ENCODE measurements at regions not wholly inside any gene's neighbourhood (a gene's known extent, or its start where the extent isn't known, plus 50 kb on each side); places are given as distances from the start of the nearest gene placed in this dataset.
A peak's percentile ranks its signal among the peaks of the same experiment; 100 is the strongest.

DNA sequence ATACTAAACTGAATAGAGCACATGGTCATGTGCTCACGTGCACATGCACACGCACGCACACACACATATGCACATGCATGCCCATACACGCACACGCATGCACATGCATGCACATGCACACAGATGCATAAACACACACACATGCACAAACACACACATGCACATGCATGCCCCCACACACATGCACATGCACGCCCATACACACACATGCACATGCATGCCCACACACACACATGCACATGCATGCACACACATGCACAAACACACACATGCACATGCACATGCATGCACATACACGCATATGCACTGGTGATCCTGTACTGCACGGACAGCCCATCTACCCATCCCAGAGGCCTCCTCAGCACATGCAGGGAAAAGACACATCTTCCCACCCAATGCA lies 426.6 kb downstream of the OCA2 start:
- DNase-seq (ENCODE audit: low read depth in 4 of 4, low spot score in 3 of 4) = no peak

DNA sequence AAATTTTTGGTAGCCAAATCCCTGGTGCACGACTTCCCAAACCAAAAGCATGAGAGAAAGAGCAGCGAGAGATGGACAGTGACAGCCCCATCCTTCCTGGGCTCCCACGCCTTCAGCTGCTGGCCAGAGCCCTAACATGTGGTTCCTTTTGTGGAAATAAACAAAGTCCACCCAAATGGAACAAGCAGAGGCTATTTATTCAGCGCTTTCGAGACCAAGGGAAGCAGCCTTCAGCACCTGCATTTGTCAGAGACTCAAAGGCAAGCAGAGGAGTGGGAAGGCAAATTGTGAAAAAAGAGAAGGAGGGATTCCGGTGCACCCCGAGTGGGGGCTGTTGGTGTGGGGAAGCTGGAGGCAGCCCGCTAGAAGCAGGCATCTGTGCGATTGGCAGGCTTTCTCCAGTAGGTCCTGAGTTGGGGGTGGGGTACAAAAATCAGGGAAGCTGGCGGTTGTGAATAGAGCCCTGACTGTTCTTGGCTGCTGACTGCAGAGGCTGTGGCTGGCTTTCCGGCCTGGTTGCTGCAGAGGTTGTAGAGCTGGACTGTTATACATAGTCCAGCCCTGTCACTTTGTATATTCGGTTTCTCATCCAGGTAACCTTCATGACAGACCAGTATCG lies 427.2 kb downstream of the OCA2 start:
- no peak for DNase-seq (ENCODE audit: low read depth in 4 of 4, low spot score in 3 of 4)

DNA sequence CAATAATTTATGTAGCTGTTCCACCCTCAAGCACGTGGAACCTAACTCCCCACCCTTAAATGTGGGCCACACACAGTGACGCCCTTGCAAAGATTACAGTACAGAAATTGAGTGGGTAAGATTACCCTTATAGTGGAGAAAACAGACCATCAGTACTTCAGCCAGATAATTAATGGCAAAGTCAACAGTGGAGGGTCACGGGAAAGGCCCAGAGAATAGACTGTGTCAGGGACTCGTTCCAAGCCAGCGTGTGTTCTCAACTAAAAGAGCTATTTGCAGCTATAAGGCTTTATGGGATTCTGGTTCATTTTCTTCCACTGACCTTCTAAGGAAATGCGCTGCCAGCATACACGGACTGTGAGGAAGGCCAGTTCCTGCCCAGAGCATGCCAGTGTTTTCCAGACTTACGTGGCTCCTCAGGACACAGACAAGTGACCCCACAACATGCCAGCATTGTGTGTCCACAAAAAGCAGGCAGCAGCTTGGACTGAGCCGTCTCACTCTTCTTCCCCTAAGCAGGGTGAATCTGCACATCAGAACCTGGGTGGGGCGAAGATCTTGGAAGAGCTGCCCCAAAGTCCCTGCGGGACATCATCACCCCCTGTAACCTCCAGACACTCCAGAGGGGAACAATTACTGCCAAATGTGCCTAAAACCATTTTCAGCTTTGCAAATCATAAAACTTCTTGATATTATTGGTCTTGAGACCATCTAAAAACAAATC lies 428.5 kb downstream of the OCA2 start:
- peak in 2 of 4 donors; percentile 52 to 68 for DNase-seq (ENCODE audit: low read depth in 4 of 4, low spot score in 3 of 4)

DNA sequence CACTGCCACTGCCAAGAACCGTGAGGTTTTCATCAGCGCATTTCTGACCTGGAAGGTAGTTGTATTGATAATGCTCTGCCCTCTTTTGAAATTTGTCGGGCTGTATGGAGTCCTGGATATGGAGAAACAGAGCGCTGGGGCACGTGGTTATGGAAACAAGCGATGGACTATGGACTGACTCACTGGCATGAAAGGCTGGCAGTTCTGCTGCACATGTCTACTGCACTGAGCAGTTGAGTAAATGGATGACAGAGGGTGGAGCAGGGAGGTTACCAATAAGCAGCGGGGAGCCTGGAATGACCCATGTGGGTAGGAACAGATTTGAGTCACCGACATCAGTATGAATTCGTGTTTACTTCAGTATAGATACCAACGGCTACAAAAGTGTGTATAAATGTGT lies 429.5 kb downstream of the OCA2 start:
- no peak for DNase-seq (ENCODE audit: low read depth in 4 of 4, low spot score in 3 of 4)

DNA sequence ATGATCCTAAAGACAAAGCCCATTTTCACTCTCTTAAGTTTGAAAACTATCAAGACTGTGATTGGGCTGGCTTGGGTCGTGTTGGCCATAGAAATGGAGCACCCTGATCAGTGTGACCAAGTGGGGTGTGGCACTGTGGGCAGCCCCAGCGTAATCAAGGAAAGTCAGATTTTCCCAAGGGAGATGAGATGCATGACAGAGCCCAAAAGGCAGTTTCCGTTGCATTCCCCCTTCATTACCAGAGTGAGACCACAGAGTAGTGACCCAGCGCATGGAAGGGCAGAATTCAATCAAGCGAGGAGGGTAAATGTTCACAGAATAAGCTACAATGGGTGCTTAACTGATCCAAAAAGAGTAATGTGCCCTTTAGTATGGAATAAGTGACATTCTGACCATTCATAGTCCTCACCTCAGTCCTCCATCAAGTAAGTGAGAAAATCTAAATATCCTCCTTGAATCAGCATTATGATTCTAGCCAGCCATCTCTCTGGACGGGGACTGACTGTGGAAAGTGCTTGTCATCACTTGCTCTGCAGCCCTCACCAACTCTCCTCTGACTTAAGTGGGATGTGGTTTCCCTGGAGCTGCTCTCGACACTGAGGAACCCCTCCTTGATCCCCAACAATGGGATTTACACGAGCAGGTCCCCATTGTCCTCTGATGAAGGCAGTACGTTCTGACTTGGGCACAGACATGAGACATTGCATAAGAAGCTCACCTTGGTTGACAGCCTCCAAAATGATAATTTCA lies 430.5 kb downstream of the OCA2 start:
- DNase-seq (ENCODE audit: low read depth in 4 of 4, low spot score in 3 of 4) = no peak

DNA sequence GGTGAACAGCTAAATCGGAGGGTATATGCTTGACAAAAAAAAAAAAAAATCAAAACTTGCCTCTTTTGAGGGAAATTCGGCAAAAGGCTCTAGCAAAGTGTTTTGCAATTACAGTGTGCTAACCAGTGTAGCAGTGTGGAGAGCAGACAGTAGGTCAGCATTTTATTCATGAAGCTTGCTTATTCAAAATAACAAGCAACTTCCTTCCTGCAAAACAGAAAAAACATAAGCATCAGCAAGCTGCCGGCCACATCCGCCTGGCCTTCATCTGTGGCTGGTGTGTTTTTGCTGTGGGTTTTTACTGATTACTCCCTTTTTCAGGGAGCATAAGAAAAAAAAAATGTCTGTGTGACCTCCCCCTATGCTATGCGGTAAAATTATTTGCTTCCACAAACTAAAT lies 434.1 kb downstream of the OCA2 start:
- DNase-seq (ENCODE audit: low read depth in 4 of 4, low spot score in 3 of 4) = no peak

DNA sequence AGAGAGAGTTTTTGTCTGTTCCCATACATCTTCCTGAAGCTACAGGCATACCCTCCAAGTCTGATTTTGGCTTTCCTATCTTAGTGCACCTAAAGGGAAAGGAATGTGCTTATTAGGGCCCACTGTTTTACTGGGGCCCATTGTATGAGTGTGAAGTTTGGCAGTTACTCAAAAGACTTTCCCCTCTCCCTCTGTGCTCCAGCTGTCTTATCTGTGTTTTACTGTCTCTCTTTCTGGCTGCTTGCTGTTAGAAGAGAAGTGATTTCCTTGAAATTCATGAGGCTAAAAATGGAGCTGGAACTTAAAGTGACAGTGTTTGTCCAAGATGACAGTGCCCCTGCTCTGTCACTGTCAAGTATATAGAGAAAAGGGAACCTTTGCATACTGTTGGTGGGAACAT lies 436.2 kb downstream of the OCA2 start:
- no peak for DNase-seq (ENCODE audit: low read depth in 4 of 4, low spot score in 3 of 4)

DNA sequence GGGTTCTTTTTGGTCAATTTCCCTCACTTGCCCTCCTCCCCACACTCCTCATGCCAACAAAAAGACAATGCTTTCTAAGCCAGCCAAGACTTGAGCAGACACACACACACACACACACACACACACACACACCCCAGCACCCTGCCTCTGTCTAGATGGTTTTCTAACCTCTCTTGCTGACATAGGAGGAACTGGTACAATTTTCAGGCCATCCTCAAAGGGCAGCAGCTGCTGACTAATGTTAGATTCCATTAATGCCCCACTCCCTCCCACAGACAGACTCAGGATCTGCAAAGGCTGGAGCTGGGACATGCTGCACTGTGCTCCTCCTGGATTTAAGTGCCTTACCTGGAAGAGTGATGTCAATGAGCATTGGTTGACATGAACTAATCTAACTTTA lies 438.4 kb downstream of the OCA2 start:
- no peak for DNase-seq (ENCODE audit: low read depth in 4 of 4, low spot score in 3 of 4)

DNA sequence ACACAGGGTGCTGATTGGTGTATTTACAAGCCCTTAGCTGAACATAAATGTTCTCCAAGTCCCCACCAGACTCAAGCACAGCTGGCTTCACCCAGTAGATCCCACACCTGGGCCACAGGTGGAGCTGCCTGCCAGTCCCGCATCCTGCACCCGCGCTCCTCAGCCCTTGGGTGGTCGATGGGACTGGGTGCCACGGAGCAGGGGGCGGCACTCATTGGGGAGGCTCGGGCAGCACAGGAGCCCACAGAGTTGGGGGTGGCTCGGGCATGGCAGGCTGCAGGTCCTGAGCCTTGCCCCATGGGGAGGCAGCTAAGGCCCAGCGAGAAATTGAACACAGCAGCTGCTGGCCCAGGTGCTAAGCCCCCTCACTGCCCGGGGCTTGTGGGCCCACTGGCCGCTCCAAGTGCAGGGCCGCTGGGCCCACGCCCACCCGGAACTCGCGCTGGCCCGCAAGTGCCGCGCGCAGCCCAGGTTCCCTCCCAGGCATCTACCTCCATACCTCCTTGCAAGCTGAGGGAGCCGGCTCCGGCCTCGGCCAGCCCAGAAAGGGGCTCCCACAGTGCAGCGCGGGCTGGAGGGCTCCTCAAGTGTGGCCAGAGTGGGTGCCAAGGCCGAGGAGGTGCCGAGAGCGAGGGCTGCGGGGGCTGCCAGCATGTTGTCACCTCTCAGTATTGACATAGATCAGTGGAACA lies 442.7 kb downstream of the OCA2 start:
- DNase-seq (ENCODE audit: low read depth in 4 of 4, low spot score in 3 of 4) = no peak

DNA sequence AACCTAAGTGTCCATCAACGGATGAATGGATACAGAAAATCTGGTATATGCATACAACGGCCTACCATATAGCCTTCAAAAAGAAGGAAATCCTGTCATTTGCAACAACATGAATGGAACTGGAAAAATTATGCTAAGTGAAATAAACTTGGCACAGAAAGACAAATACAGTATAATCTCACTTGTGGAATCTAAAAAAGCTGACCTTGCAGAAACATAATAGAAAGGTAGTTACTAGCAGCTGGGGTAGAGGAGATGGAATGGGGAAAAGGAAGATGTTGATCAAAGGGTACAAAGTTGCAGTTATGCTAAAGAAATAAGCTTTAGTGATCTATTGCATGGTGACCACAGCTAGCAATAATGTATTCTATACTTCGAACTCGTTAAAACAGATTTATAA lies 444.1 kb downstream of the OCA2 start:
- DNase-seq (ENCODE audit: low read depth in 4 of 4, low spot score in 3 of 4) = no peak

DNA sequence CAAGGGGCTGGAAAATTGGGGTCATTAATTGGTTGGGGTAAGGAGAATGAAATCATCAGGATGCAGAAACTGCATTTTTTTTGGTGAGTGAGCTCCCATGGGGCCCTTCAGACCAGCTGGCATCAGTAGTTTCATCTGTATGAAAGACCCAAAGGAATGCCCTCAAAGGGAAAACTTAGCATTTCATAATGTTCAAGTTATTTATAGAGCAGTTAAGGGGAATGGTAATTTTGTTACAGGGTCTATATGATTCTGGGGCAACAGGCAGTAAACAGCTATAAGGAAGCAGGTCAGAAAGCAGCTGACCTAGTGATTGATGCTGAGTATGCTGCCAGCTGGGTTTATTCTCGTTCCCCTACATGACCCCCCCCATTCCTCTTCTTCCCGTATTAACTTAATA lies 448.9 kb downstream of the OCA2 start:
- DNase-seq (ENCODE audit: low read depth in 4 of 4, low spot score in 3 of 4) = no peak

DNA sequence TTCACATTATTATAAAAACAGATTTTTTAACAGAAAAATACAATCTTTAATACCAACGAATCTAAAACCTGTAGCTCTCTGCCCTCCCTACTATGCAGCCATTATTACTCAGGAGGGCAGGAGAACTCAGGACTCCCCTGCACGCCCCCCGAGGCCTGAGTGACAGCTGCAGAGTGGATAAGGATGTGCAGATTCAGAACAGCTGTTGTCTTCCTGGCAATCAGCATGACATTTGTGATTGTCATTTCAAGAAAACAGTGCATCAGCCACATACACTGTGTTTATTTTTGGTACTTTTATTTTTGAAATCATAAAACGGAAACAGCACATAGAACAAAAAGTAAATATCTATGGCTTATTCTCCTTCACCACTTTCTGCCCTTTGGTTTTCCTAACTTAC lies 450.8 kb downstream of the OCA2 start:
- no peak for DNase-seq (ENCODE audit: low read depth in 4 of 4, low spot score in 3 of 4)

DNA sequence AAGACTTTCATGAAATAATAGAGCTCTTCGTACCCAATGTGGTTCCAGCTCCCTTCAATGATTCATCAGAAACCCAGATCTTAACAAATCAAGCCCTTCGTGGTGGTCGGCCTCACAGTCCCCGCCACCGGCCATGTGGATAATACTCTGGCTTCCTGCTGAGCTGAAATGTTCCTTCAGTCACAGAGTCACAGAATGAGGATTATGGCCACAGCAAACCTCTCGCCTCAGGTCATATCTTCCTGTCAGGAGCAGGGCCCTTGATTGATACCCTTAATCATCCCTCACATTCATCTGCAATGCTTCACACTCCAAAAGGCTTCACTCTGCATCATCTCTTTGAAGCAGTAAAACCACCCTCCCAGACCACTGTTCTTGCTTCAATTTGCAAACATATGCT lies 452.6 kb downstream of the OCA2 start:
- DNase-seq (ENCODE audit: low read depth in 4 of 4, low spot score in 3 of 4) = no peak

DNA sequence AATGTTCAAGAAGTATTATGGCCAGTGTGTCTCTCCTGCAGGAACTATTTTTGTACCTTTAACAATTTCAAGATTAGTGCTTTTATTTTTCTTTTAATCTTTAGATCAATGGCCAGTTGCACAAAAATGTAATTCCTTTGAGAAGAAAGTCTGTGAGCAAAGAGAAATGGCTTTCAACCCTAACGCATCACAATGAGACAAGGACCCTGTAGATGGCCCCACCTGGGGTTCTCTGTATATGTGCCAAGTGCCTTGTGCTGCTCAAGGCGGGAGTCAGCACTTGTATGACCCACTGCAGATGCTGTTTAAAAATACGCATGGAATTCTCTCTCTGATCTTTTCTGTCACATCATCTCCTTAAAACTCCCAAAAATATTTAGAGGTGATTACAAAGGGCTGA lies 453.4 kb downstream of the OCA2 start:
- DNase-seq (ENCODE audit: low read depth in 4 of 4, low spot score in 3 of 4) = no peak

DNA sequence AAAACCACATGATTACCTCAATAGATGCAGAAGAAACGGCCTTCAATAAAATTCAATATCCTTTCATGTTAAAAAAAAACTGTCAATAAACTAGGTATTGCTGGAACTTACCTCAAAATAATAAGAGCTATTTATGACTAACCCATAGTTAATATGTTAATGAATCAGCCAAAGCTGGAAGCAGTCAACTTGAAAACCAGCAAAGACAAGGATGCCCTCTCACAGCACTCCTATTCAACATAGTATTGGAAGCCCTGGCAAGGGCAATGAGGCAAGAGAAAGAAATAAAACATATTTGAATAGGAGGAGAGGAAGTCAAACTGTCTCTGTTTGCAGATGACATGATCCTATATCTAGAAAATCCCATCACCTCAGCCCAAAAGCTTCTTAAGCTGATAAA lies 456.1 kb downstream of the OCA2 start:
- DNase-seq (ENCODE audit: low read depth in 4 of 4, low spot score in 3 of 4) = no peak

DNA sequence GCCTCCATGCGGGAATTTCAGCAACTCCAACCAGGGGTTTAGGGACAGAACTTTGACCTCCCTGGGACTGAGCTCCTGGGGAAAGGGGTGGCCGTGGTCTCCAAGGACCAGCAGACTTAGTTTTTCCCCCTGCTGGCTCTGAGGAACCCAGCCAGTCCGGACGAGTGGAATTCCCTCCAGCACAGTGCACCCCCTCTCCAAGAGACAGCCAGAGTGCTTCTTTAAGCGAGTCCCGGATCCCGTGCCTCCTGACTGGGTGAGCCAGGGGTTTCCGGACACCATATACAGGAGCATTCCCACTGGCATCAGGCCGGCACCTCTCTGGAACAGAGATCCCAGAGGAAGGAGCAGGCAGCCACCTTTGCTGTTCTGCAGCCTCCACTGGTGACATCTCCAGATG lies 459.5 kb downstream of the OCA2 start:
- no peak for DNase-seq (ENCODE audit: low read depth in 4 of 4, low spot score in 3 of 4)

DNA sequence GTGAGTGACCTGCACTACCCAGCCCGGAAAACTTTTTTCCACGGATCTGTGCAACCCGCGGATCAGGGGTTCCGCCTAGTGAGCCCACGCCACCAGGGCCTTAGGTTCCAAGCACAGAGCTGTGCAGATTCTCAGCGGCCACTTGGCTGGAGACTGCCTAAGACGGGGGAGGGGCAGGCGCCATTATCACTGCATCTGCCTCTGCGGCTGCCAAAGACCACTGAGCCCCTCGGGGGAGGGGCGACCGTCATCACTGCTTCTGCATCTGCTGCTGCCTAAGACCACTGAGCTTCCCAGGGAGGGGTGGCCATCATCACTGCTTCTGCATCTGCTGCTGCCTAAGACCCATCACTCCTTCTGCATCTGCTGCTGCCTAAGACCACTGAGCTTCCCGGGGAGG lies 460.2 kb downstream of the OCA2 start:
- no peak for DNase-seq (ENCODE audit: low read depth in 4 of 4, low spot score in 3 of 4)

DNA sequence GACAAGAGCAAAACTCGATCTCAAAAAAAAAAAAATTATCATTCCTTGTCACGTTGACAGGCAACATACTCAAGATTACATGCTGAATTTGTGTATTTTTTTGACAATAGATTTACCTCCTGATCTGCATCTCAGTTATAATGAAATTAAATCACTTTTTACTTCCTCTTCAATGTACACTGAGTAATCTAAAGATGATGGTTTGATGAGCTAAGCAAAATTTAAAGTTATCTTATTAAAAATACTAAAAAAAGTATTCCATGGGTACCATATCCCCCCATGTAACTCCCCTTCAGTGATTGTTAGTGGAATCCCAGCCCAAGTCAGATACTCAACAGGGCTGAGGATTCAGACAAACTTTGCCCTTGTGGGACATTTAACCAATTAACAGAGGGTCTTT lies 463.2 kb downstream of the OCA2 start:
- no peak for DNase-seq (ENCODE audit: low read depth in 4 of 4, low spot score in 3 of 4)

DNA sequence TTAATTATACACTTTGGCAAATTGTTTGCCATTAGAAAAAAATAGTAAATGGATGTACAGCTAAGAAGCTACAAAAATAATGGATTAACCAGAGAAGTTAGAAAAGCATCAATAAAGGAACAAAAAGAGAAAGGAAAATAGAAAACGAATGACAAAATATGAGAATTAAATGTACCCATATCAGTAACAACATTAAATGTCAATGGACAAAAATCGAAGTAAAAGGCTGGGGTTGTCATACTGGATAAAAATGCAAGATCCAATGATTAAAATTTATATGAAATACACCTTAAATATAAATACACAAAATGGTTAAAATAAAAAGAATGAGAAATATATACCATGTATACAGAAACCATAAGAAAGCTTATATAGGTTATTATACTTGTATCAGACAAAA lies 470.6 kb downstream of the OCA2 start:
- no peak for DNase-seq (ENCODE audit: low read depth in 4 of 4, low spot score in 3 of 4)

DNA sequence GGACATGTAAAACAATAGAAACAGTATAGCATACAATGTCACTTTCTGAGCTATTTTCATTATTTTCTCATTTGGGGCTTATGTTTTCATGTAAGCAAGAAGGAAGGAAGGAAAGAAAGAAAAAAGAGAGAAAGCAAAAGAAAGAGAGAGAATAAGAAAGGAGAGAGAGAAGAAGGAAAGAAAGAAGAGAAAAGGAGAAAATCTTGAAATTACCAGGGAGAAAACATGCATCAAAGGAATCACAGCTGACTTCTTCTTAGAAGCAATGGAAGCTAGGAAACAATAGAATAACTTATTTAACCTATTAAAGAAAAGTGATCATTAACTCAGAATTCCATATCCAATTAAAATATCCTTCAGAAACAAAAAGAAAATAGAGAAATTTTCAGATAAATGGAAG lies 471.5 kb downstream of the OCA2 start:
- DNase-seq (ENCODE audit: low read depth in 4 of 4, low spot score in 3 of 4) = no peak

DNA sequence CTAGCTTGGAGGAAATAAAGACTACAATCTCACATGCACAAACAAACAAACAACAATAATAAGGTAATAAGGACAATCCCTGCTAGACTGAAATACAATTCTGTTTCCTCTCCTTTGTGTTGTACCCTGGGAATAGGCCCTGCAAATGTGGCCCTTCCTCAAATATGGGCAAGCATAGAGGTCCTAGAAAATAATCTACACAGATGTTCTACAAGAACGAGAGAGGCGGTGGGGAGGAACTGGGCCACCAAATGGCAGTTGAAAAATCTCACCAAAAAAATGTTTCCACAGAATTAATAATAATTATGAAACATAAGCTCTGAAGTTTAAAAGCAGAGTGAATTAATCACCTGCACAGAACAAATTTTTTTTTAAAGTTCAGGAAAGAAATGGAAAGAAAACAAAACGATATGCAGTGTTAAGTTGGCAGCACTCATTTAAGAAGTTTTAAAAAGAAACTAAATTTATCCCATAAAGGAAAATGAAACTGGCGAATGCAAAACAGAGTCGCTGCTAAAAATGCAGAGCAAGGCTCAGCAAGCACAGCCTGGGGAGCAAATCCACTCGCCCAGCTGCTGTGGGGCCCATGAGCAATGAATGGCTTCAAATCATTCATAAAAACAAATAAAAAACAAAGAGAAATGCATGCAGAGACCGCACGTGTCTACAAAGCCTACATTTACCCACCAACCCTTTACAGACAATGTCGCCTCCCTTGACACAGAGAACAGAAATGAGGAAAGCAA lies 475.4 kb downstream of the OCA2 start:
- no peak for DNase-seq (ENCODE audit: low read depth in 4 of 4, low spot score in 3 of 4)
